ENCODE measurements at regions not wholly inside any gene's neighbourhood (a gene's known extent, or its start where the extent isn't known, plus 50 kb on each side); places are given as distances from the start of the nearest gene placed in this dataset.

DNA sequence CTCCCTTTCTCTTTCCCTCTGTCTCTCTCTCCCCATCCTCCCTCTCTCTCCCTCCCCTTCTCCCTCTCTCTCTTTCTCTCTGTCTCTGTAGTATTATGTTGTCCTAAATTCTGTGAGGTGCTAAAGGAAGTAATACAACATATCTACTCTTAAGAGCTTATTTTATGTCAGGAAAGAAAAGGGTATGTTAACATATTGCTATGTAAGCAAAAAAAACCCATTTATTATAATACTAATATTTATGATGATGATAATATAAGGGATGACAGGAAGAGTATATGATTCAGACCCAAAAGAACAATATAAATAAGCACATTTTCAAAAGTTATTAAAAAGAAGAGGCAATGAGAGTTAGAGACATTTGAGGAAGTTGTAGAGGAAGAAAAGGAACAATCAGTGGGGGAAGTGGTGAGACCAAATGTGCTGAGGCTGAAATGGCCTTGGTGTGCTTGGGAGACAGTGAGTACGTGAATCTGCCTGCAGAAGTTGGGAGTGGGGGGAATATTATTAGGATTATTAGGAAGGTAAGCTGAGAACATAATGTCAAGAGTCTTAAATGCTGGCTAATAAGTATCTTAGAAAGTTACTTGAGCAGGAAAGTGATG is 303.6 kb upstream of the FERMT1 start:
- H3K9me3 ChIP-seq (ENCODE audit: control insufficient read depth, insufficient read depth, low read length) = peaks cover 4% of the 10 kb centered on the region; the same call in 1 of the 2 replicates
- no peaks in the 10 kb centered on the region for H3K36me3 ChIP-seq (ENCODE audit: insufficient read depth, low read length)
- H3K9ac ChIP-seq (ENCODE audit: low read depth, low read length) = no peak overlapping the region
- no peaks in the 10 kb centered on the region for H3K4me1 ChIP-seq (ENCODE audit: insufficient read depth, low read length)

DNA sequence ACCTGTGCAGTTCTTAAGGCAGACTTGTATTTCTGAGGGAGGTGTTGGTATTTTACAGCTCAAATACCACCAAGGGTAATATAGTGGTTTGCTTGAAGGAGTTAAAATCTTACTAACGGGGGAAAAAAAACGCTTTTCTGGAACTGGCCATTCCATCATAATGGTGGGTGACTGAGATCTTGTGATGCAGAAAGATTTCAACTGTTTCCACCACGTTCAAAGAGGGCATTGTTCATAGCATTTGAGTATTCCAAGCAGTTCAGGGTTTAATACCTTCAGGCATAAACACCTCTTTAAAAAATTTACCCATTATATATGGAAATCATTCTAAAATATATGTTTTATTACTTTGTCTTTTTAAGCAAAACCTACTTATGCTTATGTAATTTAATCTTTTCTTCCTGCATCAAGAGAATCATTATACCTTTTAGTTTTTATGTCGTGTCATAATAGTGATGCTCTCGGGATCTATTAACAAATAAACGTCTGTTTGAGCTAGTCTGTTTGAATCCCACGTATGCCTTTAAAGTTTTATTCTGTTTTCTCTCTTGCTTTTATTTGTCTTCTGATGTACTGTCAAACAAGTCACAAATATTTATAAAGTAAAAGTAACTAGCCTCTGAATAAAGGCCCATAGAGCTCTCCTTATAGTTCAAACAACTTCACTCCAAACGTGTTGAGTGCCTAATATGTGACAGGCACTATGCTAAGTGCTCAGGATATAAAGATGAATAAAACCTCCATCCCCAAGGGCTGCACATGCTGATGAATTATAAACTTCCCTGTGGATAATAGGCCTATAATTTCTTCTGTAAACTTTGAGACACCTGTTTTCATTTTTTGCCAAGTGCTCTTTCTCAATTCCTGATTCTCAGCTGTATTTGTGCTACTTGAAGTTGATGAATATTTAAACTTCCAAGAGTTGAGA is 298.8 kb upstream of the FERMT1 start:
- no peaks in the 10 kb centered on the region for H3K9me3 ChIP-seq (ENCODE audit: control insufficient read depth, insufficient read depth, low read length)
- no peak overlapping the region for H3K9ac ChIP-seq (ENCODE audit: low read depth, low read length)
- peaks cover 17% of the 10 kb centered on the region; the same call in 1 of the 2 replicates for H3K4me1 ChIP-seq (ENCODE audit: insufficient read depth, low read length)
- H3K36me3 ChIP-seq (ENCODE audit: insufficient read depth, low read length) = no peaks in the 10 kb centered on the region

DNA sequence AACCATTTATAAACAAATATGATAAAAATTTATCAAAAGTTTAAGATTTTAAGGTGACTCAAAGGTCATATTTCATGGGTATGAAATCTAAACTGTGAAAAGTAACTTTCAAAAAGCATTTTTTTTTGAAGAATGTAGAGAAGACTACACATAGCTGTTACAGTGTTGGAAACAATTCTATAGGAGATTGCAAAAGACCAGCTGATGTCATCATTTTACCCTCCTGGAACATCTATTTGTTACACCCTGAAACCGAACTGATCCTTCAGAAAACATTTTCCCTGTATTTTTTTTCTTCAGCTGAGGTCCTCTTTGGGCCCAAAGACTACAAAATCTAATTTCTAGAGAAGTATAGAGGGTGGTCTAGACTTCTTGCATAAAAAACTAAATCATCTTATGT is 297.5 kb upstream of the FERMT1 start:
- H3K36me3 ChIP-seq (ENCODE audit: insufficient read depth, low read length) = no peaks in the 10 kb centered on the region
- peaks cover 17% of the 10 kb centered on the region; the same call in 1 of the 2 replicates for H3K4me1 ChIP-seq (ENCODE audit: insufficient read depth, low read length)

GRCh38 chr20:6418732-6419131 is 295.9 kb upstream of the FERMT1 start:
- Histone ChIP-seq H3K9ac (ENCODE audit: low read depth, low read length) (no peak overlapping the region), H3K9me3 (ENCODE audit: control insufficient read depth, insufficient read depth, low read length) (no peaks in the 10 kb centered on the region), H3K4me1 (ENCODE audit: insufficient read depth, low read length) (peaks cover 17% of the 10 kb centered on the region; the same call in 1 of the 2 replicates), H3K36me3 (ENCODE audit: insufficient read depth, low read length) (no peaks in the 10 kb centered on the region)

More for the DNA sequence above, 297.5 kb upstream of the FERMT1 start:
- no peak overlapping the region for H3K9ac ChIP-seq (ENCODE audit: low read depth, low read length)
- H3K9me3 ChIP-seq (ENCODE audit: control insufficient read depth, insufficient read depth, low read length) = no peaks in the 10 kb centered on the region

DNA sequence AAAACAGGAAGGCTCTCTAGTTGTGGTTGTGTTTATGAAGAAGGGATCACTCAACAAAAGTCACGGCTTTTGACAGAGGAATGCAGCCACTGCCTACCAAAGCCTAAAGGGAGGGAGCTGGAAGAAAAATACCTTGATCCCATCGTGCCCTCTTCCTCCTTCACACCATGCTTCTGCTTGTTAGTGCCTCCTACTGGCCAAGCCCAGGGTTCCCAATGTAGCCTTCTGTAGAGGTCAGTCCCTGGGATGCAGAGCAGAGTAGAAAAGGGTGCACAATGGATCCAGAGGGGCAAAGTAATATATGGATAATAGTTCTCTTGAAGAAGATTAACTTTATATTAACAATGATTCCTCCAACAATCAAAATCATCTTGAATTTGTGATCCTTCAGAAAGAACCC is 293.5 kb upstream of the FERMT1 start:
- no peak overlapping the region for H3K9ac ChIP-seq (ENCODE audit: low read depth, low read length)
- H3K4me1 ChIP-seq (ENCODE audit: insufficient read depth, low read length) = peaks cover 17% of the 10 kb centered on the region; the same call in 1 of the 2 replicates
- no peaks in the 10 kb centered on the region for H3K9me3 ChIP-seq (ENCODE audit: control insufficient read depth, insufficient read depth, low read length)
- H3K36me3 ChIP-seq (ENCODE audit: insufficient read depth, low read length) = no peaks in the 10 kb centered on the region

- no peaks in the 10 kb centered on the region for H3K9me3 ChIP-seq (ENCODE audit: control insufficient read depth, insufficient read depth, low read length)
- H3K4me1 ChIP-seq (ENCODE audit: insufficient read depth, low read length) = no peaks in the 10 kb centered on the region; the same call in 1 of the 2 replicates
- no peaks in the 10 kb centered on the region for H3K36me3 ChIP-seq (ENCODE audit: insufficient read depth, low read length)
- H3K9ac ChIP-seq (ENCODE audit: low read depth, low read length) = no peak overlapping the region
Measured at GRCh38 chr20:6411651-6412050, 288.8 kb upstream of the FERMT1 start.

GRCh38 chr20:6410721-6411120 is 287.9 kb upstream of the FERMT1 start:
- Histone ChIP-seq H3K36me3 (ENCODE audit: insufficient read depth, low read length) (no peaks in the 10 kb centered on the region), H3K9ac (ENCODE audit: low read depth, low read length) (no peak overlapping the region), H3K4me1 (ENCODE audit: insufficient read depth, low read length) (no peaks in the 10 kb centered on the region), H3K9me3 (ENCODE audit: control insufficient read depth, insufficient read depth, low read length) (no peaks in the 10 kb centered on the region)

GRCh38 chr20:6407163-6407562 is 284.3 kb upstream of the FERMT1 start:
- H3K4me1 ChIP-seq (ENCODE audit: insufficient read depth, low read length) = no peaks in the 10 kb centered on the region
- H3K36me3 ChIP-seq (ENCODE audit: insufficient read depth, low read length) = no peaks in the 10 kb centered on the region
- no peaks in the 10 kb centered on the region for H3K9me3 ChIP-seq (ENCODE audit: control insufficient read depth, insufficient read depth, low read length)
- no peak overlapping the region for H3K9ac ChIP-seq (ENCODE audit: low read depth, low read length)

DNA sequence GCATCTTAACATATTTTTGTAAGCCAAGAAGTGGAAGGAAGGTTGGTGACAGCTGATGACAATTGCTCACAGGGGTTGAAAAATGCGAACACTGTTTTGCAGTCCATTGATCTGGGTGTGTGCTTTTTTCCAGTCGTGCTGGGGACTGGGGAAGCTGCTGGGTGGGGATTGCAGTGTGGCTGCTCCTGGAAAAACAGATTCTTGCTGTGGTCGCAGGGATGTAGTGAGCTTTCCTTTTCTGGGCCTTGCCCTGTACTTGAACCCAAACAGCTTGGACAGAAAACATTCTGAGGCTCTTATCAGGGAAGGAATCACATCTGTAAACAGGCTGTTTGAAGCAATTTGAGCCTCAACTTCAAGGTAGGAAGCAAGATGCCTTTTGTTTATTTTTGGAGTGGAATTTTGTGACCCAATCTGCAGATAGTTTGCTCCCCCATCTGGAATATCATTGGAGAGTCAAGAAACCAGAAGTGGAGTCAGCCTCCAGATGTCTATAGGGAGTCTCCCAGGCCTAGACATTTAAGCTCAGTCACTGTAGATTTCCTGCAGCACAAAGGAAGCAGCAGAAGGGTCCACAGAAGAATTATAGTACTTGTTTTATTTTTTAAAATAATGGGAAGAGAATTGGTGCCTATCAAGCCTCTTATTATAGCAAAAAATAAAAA is 279.2 kb upstream of the FERMT1 start:
- Histone ChIP-seq H3K36me3 (ENCODE audit: insufficient read depth, low read length) (no peaks in the 10 kb centered on the region), H3K9ac (ENCODE audit: low read depth, low read length) (no peak overlapping the region), H3K4me1 (ENCODE audit: insufficient read depth, low read length) (peaks cover 5% of the 10 kb centered on the region; the same call in 1 of the 2 replicates), H3K9me3 (ENCODE audit: control insufficient read depth, insufficient read depth, low read length) (no peaks in the 10 kb centered on the region)

- no peaks in the 10 kb centered on the region for H3K9me3 ChIP-seq (ENCODE audit: control insufficient read depth, insufficient read depth, low read length)
- H3K4me1 ChIP-seq (ENCODE audit: insufficient read depth, low read length) = peaks cover 5% of the 10 kb centered on the region; the same call in 1 of the 2 replicates
- no peak overlapping the region for H3K9ac ChIP-seq (ENCODE audit: low read depth, low read length)
- H3K36me3 ChIP-seq (ENCODE audit: insufficient read depth, low read length) = no peaks in the 10 kb centered on the region
Measured at GRCh38 chr20:6397115-6397514, 274.3 kb upstream of the FERMT1 start.

GRCh38 chr20:6395695-6396094 is 272.9 kb upstream of the FERMT1 start:
- Histone ChIP-seq H3K9me3 (ENCODE audit: control insufficient read depth, insufficient read depth, low read length) (no peaks in the 10 kb centered on the region), H3K9ac (ENCODE audit: low read depth, low read length) (no peak overlapping the region), H3K36me3 (ENCODE audit: insufficient read depth, low read length) (no peaks in the 10 kb centered on the region), H3K4me1 (ENCODE audit: insufficient read depth, low read length) (peaks cover 5% of the 10 kb centered on the region; the same call in 1 of the 2 replicates)

DNA sequence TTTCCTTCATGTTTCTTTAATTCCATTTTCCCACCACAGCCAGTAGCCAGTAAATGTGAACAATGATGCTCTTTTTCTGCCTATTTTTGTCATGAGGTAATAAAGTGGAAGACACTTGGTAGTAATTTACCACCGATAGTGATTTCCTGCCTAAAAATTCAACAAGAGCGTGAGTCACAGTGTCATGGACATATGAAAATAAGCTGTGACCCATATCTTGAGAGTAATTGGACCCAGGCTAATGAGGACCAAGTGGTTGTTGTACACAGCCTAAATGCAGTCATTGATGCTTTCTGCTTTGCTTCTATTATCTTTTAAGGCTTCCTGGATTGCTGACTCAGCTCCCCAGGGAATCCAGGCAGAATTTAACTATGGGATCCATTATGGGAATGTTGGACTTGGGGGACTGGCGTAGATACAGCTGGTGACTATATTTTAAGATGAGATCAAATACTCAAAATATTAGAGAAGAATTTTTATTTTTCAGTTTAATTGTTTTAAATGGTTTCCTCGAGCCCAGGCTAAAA is 265.9 kb upstream of the FERMT1 start:
- Histone ChIP-seq H3K9ac (ENCODE audit: low read depth, low read length) (no peak overlapping the region), H3K36me3 (ENCODE audit: insufficient read depth, low read length) (no peaks in the 10 kb centered on the region), H3K4me1 (ENCODE audit: insufficient read depth, low read length) (no peaks in the 10 kb centered on the region), H3K9me3 (ENCODE audit: control insufficient read depth, insufficient read depth, low read length) (no peaks in the 10 kb centered on the region)

- H3K9me3 ChIP-seq (ENCODE audit: control insufficient read depth, insufficient read depth, low read length) = no peaks in the 10 kb centered on the region
- H3K9ac ChIP-seq (ENCODE audit: low read depth, low read length) = no peak overlapping the region
- H3K36me3 ChIP-seq (ENCODE audit: insufficient read depth, low read length) = no peaks in the 10 kb centered on the region
- H3K4me1 ChIP-seq (ENCODE audit: insufficient read depth, low read length) = no peaks in the 10 kb centered on the region
Measured at GRCh38 chr20:6384956-6385486, 262.2 kb upstream of the FERMT1 start.

GRCh38 chr20:6384380-6384779 is 261.6 kb upstream of the FERMT1 start:
- Histone ChIP-seq H3K9ac (ENCODE audit: low read depth, low read length) (no peak overlapping the region), H3K4me1 (ENCODE audit: insufficient read depth, low read length) (no peaks in the 10 kb centered on the region), H3K36me3 (ENCODE audit: insufficient read depth, low read length) (no peaks in the 10 kb centered on the region), H3K9me3 (ENCODE audit: control insufficient read depth, insufficient read depth, low read length) (no peaks in the 10 kb centered on the region)

Data from ES-I3 (cell line).